Islet precursor cell (in vitro differentiated cells): ENCODE measurements at regions not wholly inside any gene's neighbourhood (a gene's known extent, or its start where the extent isn't known, plus 50 kb on each side); places are given as distances from the start of the nearest gene placed in this dataset.

ENCODE experiments used
- DNase-seq: peaks from one replicate; pipeline ENCODE4 v3.0.0-alpha.2; 2018

- no peak for DNase-seq
Observed at GRCh38 chr12:98073610-98074009, 441.8 kb upstream of the TMPO start.

DNA sequence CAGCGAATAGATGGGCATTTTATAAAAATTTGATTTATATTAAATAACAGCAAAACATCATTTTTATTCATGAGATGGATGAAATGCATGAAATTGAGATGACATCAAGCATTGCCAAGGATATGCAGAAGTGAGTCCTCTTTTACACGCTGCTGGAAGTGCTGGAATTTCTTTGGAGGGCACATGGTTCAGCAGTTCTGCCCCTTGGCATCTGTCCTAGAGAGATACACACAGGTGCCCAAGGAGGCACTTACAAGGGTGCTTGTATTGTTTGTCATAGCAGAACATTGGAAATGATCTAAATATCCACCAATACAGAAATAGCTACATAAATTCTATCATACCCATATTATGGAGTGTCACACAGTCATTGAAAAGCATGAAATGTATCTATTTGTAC is 441.1 kb upstream of the TMPO start:
- no peak for DNase-seq

DNA sequence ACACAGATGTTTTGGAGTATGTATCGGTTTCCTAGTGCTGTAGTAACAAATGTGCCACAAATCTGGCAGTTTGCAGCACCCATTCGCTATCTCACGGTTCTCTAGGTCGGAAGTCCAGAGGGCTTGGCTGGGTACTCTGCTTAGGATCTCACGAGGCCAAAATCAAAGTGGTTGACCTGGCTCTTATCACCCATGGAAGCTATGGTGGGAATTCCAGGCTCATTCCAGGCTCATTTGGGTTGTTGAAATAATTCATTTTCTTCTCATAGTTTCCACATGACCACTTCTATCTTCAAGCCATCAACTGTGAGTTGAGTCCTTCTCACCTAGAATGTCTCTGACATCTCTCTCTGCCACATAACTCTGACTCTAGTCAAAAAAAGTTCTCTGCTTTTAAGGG is 431.0 kb upstream of the TMPO start:
- DNase-seq = no peak

GRCh38 chr12:98085046-98085755 is 430.2 kb upstream of the TMPO start:
- DNase-seq = no peak

DNA sequence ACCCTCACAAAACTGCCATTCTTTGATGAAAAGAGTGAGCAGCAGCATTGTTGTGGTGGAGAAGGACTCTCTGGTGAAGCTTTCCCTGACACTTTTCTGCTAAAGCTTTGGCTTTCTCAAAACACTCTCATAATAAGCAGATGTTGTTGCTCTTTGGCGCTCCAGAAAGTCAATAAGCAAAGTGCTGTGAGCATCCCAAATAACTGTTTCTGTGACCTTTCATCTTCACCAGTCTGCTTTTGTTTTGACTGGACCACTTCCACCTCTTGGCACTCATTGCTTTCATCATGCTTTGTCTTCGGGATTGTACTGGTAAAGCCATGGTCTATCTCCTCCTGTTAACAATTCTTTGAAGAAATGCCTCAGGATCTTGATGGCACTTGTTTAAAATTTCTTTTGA is 424.7 kb upstream of the TMPO start:
- no peak for DNase-seq

DNA sequence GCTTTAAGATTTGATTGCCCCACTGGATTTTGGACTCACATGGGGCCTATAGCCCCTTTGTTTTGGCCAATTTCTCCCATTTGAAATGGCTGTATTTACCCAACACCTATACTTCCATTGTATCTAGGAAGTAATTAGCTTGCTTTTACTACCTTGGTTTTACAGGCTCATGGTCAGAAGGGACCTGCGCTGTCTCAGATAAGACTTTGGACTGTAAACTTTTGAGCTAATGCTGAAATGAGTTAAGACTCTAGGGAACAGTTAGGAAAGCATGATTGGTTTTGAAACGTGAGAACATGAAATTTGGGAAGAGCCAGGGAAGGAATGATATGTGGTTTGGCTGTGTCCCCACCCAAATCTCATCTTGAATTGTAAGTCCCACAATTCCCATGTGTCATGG is 419.0 kb upstream of the TMPO start:
- no peak for DNase-seq

GRCh38 chr12:98106031-98106683 is 409.2 kb upstream of the TMPO start:
- DNase-seq = no peak

GRCh38 chr12:98109266-98109665 is 406.1 kb upstream of the TMPO start:
- no peak for DNase-seq

DNA sequence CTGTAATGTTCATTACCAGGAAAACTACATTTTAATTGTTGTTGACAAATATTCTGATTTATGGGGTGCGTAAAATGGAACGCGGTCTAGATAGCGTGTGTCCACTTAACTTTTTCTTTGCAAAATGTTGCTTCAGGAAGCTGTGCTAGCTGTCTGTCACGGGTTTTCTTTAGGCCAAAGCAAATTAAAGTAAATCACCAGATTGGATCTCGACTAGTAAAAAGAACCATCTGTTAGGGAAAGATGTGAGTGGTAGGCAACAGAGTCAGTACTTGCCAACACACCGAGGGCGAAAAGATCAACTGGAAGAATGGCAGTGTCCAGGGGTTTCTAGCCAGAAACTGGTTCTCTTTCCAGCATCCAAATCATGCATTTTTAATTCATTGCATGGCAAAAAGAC is 404.9 kb upstream of the TMPO start:
- DNase-seq = no peak

DNA sequence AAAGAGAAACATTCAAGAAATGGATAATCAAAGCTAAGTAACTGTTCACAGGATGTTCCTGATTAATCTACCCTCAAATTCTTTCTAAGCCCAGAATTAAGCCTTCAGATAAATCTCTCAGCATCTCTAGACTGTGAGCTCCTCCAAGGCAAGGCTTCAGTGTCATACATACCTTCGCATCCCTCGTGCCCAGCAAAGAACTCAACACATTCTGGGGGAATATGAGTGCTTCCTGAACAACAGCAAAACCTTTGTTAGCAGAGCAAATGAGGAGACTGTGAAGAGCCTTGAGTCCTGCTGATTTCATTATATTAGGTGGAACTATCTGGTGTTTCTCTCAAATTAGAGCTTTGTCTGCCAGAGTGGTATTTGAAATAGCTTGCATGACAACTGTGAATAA is 401.8 kb upstream of the TMPO start:
- no peak for DNase-seq

GRCh38 chr12:98121963-98122362 is 393.4 kb upstream of the TMPO start:
- DNase-seq = no peak

- DNase-seq = no peak
Observed at GRCh38 chr12:98123021-98123461, 392.3 kb upstream of the TMPO start.

GRCh38 chr12:98126637-98127335 is 388.6 kb upstream of the TMPO start:
- no peak for DNase-seq

DNA sequence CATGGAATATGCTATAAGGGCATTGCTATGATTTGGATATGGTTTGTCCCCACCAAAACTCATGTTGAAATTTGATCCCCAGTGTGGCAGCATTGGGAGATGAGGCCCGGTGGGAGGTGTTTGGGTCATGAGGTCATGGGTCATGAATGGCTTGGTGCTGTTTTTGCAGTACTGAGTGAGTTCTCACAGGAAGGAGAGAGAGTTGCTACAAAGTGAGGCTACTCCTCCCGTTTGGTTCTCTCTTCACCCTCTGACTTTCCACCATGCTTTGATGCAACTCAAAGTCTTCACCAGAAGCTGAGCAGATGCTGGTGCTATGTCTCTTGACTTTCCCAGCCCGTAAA is 388.1 kb upstream of the TMPO start:
- DNase-seq = no peak

DNA sequence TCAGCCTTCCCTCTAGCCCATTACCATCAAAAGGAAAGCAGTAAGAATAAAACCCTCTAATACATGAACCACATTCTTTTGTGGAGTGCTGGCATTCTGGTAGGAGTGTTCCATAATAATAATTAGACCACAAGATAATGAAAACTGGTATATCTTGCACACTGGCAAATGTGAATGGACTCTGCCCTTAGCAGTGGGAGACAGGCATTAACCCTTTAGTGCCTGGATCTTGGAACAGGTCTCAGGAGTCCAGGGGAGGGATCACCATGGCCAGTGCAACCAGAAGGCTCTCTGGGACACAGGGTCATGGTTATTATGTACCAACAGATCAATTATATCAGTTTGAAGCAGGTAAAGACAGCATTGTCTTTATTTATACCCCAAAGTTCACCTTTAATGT is 387.5 kb upstream of the TMPO start:
- DNase-seq = no peak

DNA sequence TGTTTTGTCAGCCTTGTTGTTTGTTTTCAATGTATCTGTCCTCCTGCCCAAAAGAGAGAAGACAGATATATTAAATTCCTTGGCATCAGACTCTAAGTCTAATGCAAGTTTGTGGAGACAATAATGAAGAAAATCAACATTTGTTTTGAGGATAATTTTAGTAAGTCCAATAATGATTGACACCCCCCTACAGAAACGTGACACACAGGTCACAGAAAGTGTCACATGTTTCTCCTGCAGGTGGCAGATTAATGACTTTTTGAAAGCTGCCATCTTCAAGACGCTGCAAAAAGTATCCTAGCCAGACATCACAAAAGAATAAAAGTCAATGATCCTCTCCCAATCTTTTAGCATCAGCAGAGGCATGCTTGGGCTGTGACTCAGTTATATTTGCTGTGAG is 378.8 kb upstream of the TMPO start:
- DNase-seq = no peak

GRCh38 chr12:98137278-98137677 is 378.1 kb upstream of the TMPO start:
- DNase-seq = no peak

- DNase-seq = no peak
Observed at GRCh38 chr12:98144953-98145352, 370.4 kb upstream of the TMPO start.

- no peak for DNase-seq
Observed at GRCh38 chr12:98146043-98146442, 369.3 kb upstream of the TMPO start.

DNA sequence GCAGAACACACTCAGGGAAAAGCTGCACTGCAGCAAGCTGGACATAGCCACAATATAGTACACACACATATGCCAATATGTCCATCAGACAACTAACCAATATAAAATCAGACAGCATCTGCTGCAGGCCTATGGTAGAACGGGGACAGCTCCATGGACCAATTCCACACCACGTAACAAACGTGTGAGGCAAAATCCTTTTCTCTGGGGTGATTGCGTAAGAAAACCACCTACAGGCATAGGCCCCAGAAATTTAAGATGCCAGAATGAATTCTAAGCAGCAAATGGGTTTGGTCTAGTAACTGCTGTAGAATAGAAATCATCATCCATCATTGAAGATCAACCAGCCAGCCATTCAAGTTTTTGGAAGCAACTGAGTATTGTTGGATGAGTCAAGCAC is 368.9 kb upstream of the TMPO start:
- no peak for DNase-seq

- no peak for DNase-seq
Observed at GRCh38 chr12:98149270-98149669, 366.1 kb upstream of the TMPO start.

- no peak for DNase-seq
Observed at GRCh38 chr12:98149691-98150210, 365.6 kb upstream of the TMPO start.

DNA sequence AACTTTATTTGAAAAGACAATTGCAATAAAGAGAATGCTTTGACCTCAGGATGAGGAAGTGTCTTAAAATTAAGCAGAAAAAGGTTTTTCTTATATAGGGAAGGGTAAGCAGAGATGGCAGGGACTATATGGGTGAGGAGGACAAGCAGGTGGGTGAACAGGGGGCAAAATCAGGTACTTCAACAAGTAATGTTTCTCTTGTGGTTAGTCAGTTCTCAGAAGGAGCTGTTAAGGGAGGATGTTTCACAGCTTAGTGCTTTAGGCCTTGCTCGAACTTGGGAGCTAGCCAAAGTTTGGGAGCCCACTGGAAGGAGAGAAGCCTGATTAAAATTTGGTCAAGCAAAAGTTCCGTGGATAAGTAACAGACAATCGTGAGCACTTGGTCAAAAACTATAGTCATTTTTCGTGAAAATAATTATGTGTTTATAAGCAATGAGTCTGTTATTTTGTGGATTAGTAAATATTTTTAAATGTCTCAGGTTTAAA is 364.2 kb upstream of the TMPO start:
- no peak for DNase-seq

GRCh38 chr12:98151984-98152383 is 363.4 kb upstream of the TMPO start:
- no peak for DNase-seq
